GM12864 (cell line): ENCODE measurements at regions not wholly inside any gene's neighbourhood (a gene's known extent, or its start where the extent isn't known, plus 50 kb on each side); places are given as distances from the start of the nearest gene placed in this dataset.

ENCODE experiments used
- DNase-seq: peaks from one replicate; pipeline ENCODE4 v3.0.0-alpha.2; 2011; ENCODE audit warnings: low read depth
- H3K4me3 ChIP-seq: 2 replicates; pipeline ENCODE4 v1.5.1; 2011; ENCODE audit warnings: mild to moderate bottlenecking, low read depth, low read length, control low read depth
- CTCF ChIP-seq: IDR thresholded peaks from 2 replicates; pipeline ENCODE4 v1.5.1; 2011; ENCODE audit warnings: low read depth, mild to moderate bottlenecking, moderate library complexity, low read length, control low read depth, inconsistent platforms; ENCODE audit errors: missing control alignments

GRCh38 chr7:131104596-131105293 lies 222.9 kb upstream of the MKLN1 start:
- no peak for TF ChIP-seq CTCF
- H3K4me3 ChIP-seq: peak overlapping the region; percentile 54; the same call in 1 of the 2 replicates
- DNase-seq: no peak

GRCh38 chr7:131105294-131105798 lies 222.3 kb upstream of the MKLN1 start:
- peak overlapping the region; percentile 54 for H3K4me3 ChIP-seq
- TF ChIP-seq CTCF: no peak
- DNase-seq: no peak

DNA sequence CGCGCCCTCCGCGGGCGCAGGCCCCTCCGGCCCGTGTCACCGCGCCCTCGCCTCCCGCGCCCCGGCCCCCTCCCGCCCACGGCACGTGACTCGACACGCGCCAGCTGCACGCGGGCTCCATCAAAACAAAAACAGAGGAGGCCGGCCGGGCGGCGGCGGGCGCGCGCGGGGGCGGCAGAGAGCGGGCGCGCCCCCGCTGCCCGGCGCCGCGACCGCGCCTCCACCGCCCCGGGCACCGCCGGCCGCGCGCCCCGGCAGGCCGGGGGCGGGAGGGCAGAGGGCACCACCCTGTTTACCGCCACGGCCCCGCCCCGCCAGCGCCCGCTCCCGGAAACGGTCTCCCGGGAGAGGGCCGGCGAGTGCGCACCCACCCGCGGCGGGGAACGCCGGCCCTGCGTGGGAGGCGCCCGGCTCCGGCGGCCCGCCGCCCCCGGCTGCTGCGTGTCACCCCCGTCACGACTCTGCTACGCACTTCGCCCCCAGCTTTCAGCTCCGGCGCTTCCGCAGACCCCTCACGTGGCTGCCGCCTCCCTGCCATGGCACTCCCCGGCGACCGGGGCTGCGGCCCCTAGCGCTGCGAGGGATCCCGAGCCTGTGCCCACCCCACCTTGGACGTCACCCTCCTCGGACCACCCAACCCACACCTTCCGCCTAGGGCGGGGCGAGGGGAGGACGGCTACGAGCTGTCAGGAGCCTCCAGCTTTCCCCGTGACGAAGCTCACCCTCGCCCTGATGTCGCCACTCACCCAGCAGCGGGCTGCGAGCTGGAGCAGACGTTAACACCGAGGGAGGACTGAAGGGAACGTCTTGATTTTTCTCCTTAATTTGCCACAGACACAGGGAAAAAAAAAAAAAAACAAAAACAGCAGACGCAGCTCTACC lies 221.6 kb upstream of the MKLN1 start:
- DNase-seq: no peak
- H3K4me3 ChIP-seq: peak overlapping the region; percentile 80
- TF ChIP-seq CTCF: no peak

- H3K4me3 ChIP-seq: peak overlapping the region; percentile 80
- no peak for DNase-seq
- no peak for TF ChIP-seq CTCF
These were observed 220.9 kb upstream of the MKLN1 start for GRCh38 chr7:131106681-131107336.

GRCh38 chr7:131107337-131108211 lies 220.1 kb upstream of the MKLN1 start:
- peak; percentile 83 for DNase-seq
- H3K4me3 ChIP-seq: peak overlapping the region; percentile 80
- no peak for TF ChIP-seq CTCF
